HS-5 (cell line): ENCODE measurements at regions not wholly inside any gene's neighbourhood (a gene's known extent, or its start where the extent isn't known, plus 50 kb on each side); places are given as distances from the start of the nearest gene placed in this dataset.

Source experiments
- DNase-seq: peaks from one replicate; pipeline ENCODE4 v3.0.0-alpha.2; 2012; ENCODE audit warnings: low read depth

DNA sequence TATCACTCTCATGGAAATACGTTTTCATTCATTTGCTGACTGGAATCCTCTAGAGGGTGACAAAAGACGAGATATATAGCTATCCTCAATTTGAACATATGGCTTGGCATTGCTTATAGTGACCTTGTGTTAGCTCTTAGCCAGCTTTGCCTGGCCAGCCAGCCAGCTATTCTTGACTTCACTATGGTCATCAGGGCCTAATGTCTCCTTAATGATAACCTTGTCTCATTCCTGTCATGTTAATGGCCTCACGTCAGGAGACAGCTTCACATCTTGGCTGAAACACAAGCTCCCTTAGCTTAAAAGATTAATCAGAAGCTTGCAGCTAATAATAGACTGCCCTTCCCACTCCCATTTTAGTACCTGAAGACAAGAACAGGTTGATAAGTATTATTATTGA, 1517.5 kb upstream of the PIK3C3 start:
- DNase-seq = no peak

DNA sequence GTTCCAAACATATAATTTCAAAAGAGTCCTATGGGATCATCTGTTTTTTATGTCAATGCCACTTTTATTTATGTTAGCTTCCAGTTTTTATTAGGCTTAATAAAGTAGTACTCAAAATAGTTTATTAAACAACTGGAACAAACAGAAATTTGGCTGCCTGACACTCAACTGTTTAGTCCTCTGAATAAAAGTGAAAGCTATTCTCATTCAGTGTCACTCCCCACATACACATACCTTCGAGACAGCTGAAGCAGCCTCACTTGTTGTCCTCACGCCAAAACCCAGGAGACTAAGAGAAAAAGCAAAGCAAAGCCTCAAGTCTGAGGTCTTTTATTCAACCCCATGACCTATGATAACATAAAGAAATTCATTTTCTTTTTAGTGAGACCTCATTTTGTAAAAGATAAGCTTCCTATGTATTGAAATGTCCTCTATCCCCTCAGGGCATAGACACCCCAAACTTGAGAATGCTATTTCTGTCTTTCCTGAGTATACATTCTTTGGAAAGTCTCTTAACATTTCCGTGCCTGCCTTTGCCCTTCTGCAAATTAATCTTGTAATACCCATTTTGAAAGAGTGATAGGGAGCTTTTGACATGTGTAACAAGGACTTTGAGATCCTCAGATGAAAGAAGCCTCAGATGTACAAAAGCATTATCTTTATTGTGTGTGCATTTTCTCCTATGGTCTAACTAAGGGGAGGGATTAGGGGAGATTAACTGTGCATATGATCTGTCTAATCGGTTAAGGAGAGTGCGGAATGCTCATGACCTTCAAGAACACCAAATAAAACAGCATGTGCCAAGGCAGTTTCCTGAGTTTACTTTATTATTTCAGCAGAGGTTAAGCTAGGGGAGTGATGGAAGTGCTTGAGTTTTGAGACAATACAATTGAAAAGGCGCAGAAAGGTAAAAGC, 1523.7 kb upstream of the PIK3C3 start:
- DNase-seq = no peak

DNA sequence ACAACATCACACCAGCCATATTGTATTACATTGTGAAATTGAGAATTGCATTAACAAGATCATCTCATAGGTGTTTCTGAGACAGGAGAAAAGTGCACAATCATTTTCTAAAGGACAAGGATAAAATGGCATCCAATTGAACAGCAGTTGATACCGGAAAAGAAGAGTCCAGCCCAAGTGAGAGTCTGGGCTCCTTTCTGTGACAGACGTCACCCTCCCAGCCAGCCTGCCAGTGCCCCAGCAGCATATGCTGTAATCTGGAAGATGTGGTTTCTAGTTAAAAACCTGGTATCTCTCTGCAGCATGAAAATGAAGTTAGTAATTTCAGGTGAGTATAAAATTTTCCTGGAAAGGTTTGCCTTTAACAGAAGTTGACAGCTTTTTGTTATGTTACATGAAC, 1531.7 kb upstream of the PIK3C3 start:
- DNase-seq = no peak

DNA sequence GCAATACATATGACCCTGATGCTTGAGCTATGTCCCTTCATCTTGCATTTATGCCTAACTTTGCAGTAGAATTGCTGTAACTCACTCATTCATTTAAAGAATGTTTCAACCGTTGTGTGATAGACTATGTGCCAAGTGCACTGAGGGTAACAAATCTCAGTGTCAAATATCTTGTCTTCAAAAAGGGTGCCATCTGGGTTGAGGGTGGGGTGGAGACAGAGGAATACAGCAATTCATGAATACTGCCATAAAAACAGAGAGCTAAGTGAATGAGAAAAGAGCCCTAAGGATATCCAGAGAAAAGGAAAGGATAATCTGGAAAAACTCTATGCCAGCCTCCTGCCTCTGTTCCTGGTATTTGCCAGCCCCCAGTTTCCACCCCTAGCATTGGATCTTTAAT, 1534.4 kb upstream of the PIK3C3 start:
- DNase-seq = no peak

DNA sequence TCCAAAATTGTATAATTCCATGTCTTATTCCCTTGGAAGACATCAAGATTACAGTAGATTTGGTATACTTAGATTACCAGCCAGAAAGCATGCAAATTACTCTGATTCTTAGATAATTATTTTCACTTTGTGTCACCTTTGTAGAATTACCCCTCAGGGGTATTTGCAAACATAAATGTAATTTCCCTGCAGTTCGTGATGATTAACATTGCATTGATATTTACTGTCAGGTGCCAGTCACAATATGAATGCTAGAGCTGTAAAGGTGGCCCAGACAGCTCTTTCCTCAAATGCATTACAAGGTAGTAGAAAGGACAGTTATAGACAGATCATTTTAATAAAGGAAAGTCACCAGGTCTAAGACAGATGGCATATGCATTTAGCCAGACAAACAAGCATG, 1537.5 kb upstream of the PIK3C3 start:
- no peak for DNase-seq

DNA sequence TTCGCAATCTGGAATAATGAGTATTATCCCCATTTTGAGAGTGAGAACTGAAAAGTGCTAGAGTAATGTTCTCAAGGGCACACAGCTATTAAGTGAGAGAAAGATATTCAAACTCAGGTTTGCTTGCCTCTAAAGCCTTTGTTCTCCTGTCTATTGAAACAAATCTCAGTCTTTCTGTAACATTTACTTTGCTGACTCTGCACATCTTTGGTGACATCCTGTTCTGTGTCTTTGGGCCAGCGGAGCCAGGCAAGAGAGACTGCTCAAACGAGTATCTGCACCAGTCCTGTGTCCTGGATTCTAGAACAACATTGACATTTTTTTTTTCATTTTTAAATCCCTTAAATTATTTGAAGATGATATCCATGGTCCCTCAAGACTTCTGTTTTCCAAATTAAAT, 1539.2 kb upstream of the PIK3C3 start:
- no peak for DNase-seq

DNA sequence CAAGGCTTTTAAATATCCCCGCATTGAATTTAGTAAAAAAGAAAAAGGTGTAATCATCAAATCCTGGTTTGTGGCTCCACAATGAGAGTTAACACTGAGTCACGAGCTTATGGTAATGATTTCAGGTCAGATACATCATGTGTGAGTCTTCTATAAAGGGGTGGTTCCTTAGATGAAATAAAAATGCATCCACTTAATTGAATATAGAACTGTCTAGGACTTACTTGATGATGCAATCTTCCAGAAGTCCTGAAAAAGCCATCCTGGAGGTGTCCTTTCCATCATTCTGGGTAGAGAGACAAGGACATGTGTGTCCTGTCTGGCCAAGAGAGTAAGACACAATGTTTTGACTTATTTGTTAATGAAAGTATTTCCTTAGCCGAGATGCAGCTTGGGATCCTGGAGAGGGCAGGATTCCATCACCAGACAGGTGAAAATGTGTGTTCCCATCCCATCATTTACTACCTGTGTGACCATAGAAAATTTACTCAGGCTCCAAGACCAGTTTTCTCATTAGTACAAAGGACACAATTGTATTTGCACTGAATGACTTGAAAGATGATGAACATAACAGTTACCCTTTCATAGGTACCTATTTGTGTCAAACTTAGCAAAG, 1539.8 kb upstream of the PIK3C3 start:
- DNase-seq = no peak

DNA sequence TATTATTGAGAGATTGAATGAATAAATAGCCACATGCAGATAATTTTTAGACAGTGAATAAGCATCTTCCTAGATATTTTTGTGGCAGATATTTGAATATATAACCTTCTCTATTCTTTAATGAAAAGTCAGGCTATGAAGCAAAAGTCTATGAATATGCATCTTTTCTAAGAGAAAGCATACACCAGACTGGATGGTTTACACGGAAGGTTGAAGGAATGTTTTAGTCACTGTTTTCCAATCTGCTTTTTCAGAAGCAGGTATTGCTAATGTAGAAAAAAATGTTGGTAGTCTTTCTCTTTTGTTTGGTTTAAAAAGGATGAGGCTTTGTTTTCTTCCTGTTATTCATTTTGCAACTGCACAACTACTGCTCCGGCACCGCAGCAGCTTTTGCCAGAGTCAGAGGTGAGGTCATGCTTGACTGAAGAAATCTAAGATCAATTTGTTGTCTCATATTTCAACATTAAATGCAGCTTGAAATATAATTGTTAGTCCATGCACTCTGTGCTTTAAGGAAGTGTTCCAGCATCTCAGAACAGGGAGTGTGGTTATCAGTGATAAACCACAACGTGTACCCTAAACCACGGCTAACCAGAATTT, 1540.8 kb upstream of the PIK3C3 start:
- peak; percentile 38 for DNase-seq

DNA sequence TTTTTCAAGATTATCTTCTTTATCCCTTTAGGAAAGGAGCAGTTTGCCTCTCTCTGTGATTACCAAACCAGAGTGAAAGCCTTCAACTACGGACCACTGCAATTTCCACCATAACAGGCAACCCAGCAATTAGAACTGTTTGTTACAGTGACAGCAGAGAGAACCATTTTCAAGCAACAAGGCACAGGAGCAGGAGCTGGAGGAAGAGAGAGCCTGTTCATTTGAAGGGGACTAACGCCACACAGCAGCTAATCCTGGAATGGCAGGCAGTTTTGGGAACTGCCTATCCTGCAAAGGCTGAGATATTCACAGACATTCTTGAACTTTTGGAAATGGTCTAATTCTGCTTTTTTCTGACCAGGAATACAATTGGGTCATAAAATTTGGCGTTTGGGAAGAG, 1541.9 kb upstream of the PIK3C3 start:
- no peak for DNase-seq

DNA sequence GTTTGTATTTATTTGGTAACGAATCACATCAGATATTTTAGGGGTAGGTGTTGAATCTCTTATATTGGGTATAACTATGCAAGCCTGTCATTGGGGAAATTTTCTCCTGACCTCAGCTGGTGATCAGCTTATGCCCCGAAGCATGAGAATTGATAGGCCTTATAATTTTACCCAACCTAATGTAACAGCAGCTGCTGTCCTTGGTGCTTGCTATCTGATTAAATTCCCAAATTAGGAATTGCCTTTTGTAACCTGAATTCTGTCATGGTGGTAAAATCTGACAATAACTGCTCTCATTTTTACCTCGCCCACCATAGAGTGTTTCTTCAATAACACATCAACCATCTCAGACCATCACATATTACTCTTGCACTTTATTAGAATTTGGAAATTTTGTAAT, 1542.6 kb upstream of the PIK3C3 start:
- no peak for DNase-seq

DNA sequence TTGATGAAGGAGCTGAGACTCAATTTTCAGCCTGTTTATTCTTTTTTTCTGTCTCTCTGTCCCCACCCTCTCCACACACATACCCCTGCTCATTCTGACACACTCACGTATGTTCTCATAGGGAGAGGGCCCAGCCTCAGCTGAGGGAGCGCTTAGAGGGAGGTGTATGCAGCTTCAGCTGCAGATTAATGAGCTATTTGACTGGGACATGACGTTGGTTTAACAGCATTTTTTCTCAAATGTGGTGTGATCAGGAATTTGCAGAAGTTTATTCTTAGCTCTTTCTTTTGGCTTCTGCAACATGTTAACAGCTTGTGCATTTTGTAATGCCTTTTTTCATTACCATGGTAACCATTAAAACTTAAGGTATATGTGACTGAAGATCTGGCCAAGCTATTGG, 1547.1 kb upstream of the PIK3C3 start:
- DNase-seq = no peak

DNA sequence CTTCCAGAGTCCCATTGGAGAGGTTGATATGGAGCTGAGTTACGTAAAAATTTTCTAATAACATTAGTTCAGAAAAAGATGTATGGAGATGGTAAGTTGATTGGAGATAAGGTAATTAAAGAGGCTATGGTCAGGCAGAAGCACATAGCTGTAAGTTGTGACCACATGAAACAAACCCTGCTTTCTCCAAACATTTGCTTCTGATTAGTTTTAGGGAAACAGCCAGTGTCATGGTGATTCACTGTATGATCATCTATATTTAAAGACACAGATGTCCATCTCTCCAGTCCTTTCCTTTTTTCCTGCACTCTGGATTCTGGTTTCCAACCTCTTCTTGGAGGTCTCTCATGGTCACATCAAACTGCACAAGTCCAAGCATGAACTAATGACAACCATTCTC, 1550.8 kb upstream of the PIK3C3 start:
- DNase-seq = peak; percentile 33

DNA sequence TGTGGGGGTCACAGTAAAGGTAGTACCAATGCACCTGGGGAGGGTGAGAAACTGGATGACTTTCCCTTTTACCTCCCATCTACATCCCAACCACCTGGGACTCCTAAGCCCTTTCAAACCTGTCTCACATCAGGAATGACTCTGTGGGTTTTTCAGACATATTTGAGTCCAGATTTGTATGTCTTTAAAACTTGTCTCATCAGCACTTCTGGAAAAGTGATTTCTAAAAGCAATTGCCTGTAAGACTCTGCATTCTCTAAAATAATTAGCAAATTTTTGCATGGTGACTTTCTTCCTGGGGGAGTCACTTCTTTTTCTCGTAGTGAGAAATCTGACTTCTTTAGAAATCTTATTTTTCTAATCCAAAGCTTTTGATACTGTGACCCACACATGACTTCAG, 1553.0 kb upstream of the PIK3C3 start:
- DNase-seq = no peak

DNA sequence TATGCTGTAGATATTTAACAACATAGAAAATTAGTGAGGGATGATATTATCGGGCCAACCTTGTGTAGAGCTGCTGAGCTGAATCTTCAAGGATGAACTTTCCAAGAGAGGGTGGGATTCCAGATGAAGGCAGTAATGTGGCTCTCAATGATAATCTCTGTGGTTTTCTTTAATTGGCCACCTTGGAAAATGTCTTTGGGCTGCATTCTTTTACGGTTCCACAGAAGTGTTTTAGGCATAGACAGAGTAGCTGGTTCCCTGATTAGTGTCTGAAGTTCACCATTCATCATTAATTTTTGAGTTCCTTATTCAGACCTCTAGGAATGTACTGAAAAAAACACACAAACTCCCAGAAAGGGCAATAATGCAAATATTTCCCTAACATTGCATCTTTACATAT, 1566.9 kb upstream of the PIK3C3 start:
- DNase-seq = no peak

DNA sequence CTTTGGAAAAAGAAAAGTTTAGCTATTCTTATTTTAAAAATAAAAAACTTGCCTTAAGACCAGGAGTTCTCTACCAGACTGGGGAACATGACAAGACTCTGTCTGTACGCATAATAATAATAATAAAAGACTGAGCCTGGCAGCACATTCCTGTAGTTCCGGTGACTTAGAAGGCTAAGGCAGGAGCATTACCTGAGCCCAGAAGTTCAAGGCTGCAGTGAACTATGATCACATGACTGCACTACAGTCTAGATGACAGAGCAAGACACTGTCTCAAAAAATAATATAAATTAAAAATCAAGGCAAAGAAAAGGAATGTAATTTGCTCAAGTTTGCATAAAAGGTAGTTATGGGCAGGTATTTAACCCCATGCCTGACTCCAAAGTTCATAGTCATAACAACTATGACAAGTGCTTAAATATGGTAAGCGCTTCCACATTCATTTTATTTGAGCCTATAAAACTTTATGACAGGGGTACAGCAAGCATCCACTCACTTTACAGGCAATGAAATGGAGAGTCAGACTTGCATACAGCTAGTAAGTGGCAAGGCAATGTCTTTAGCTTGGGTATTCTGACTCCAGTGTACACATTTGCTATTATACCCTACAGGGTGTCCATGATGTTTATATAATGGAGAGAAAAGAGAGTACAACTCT, 1567.8 kb upstream of the PIK3C3 start:
- DNase-seq = no peak

DNA sequence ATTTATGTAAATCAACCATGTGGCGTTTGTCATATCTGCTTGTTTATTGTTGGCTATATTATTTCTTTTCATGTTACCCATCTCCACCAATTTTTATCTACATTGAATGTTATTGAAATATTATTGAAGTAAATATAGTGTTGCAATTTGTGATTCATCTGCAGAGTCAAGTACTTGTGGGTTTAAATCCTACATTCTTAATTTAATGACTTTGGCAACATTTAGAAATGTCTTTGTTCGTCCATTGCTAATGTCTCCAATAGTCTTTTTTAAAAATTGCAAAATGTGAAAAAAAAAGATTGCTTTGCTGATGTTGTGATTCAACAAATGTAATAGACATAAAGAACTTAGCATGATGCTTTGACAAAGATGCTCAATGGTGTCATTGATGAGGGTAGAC, 1572.8 kb upstream of the PIK3C3 start:
- no peak for DNase-seq

DNA sequence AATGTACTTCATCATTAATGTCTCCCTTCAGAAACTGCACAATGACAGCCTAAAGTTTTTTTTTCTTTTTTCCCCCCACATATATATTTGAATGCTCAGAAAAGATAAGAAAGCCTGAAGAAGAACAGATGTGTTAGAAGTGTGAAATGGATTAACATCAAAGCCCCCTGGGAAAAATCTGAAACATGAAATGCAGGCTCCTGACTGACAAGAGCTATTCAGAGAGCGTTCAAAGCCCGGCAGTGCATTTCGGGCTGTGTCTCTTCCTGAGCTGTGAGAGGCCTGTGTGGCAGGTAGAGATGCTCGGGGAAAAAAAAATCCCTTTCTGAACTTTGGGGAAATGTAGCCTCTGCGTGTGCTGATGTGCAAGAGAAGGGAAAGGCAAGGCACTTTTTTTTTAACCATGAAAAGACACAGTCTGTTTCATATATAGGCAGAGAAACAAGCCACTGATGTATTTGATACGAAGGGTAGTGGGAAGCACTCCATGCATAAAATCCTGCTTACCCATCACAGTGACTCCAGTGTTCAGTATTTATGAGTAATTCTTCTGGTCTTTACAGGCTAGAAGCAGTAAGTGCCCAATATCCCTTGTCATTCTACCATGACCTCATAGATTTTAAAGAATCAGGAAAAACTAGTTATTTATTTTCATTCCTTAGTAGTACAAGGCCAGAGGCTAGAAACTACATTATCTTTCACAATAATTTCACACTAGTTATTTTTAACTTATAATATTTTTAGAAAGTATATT, 1574.2 kb upstream of the PIK3C3 start:
- DNase-seq = no peak

DNA sequence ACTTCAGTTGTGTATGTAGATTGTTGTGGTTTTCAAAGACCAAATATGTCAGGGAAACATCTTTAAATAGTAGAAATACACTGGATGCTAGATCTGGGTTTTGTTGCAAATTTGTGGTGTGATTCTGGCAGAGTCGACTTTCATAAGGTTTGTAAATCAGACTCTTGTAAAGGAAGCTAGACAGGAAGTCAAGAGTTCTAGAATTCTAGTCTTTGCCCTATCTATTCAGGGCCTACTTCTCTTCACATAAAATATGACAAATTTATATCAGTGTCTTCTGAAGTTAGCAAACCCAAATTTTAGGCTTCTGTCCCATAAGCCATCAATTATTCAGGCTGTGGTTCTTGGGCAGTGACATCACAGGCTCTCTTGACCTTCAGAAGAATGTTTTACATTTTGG, 1579.2 kb upstream of the PIK3C3 start:
- DNase-seq = no peak

DNA sequence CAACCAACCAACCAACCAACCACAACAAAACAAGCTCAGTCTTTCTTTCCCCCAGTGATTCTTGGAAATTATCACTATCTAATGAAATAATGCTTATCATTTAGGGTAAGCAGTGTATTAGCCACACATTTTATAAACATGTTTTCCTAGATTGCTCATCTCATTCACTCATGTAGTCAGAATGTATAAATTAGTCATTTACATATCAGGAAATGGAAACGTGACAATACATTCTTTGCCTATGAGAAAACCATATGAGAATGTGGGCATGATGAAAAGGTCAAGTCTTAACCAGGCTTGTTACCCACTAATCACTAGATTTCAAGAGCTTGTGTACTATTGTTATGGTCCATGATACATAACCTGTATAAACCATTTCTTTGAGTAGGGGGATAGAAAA, 1583.4 kb upstream of the PIK3C3 start:
- peak; percentile 73 for DNase-seq

DNA sequence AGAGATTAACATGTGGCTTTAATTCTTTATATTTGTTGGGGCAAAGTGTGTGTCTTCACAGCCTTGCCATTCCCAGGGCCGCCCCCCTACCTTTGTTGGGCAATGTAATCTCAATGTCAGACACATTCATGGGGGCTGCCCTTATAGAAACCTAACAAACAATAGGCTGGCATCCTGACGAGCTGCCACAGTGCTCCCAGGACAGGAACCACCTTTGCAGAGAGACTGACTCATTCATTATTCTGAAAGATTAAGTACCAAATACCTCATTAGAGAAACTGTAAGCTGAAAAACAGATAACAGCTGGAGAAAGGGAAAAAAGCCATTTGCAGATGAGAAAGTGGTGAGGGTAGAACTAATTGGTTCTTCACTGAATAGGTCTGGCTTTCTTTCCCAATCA, 1587.5 kb upstream of the PIK3C3 start:
- DNase-seq = no peak

DNA sequence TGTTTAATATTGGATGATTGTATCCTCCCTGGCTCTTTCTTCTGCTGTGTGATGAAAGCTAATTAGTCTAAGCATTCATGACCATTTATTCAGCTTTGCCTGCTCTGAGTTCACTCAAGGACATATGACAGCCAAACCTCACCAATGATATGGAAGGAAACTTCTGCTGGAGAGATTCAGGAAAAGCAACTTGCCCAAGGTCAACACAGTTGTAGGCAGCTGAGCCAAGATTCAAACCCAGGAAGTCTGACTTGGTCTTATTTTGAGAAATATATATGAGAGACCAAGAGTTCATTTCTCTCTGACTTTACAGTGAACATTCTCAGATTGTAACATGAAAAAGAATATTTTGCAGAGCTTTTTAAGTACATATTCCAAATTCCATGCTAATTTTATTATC, 1588.5 kb upstream of the PIK3C3 start:
- no peak for DNase-seq

DNA sequence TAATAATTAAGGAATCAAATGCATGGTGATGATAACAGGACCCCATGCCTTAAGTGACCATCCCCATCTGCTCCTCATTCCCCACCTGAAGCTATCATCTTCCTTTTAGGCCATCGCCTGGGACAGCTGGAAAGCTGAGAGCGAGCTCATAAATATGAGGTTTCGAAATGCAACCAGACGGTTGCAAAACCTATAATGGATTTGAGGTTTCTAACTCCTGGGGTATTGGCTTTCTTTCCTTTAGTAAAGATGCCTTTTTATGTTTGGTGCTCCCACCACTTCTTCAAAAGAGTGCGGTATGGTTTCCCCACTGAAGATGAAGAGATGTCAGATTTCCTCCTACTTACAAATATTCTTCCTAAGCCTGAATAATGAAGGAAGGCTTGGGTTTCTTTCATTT, 1589.5 kb upstream of the PIK3C3 start:
- DNase-seq = no peak
